GM23338 (cell line): ENCODE measurements at regions not wholly inside any gene's neighbourhood (a gene's known extent, or its start where the extent isn't known, plus 50 kb on each side); places are given as distances from the start of the nearest gene placed in this dataset.
A peak's percentile ranks its signal among the peaks of the same experiment; 100 is the strongest.

Source experiments
- ATAC-seq: fragments of 200-7000 bp; cut with Tn5 transposase; 3 replicates; pipeline ENCODE4 v1.9.1; 2020
- DNase-seq: peaks from one replicate; pipeline ENCODE4 v3.0.0-alpha.2; 2015; ENCODE audit warnings: low spot score
- H2AFZ ChIP-seq: fragments of 200-600 bp; sonication (generic); 2 replicates; pipeline ENCODE4 v1.8.0; 2016; ENCODE audit warnings: antibody characterized with exemption, mild to moderate bottlenecking, moderate library complexity
- H3F3A ChIP-seq: fragments of 200-600 bp; sonication (generic); replicated peaks from 2 replicates; pipeline ENCODE4 v1.8.0; 2017; ENCODE audit warnings: antibody characterized with exemption, mixed run types, low read depth
- H3K27ac ChIP-seq: fragments of 200-600 bp; sonication (generic); 2 replicates; pipeline ENCODE4 v1.6.1; 2016; ENCODE audit warnings: low read depth
- H3K27me3 ChIP-seq: fragments of 200-600 bp; sonication (generic); 2 replicates; pipeline ENCODE4 v1.8.0; 2016; ENCODE audit warnings: mild to moderate bottlenecking, mixed run types, moderate library complexity; ENCODE audit not compliant: insufficient read depth
- H3K36me3 ChIP-seq: fragments of 200-600 bp; sonication (generic); 2 replicates; pipeline ENCODE4 v1.8.0; 2016; ENCODE audit warnings: mild to moderate bottlenecking; ENCODE audit not compliant: insufficient read depth
- H3K4me1 ChIP-seq: fragments of 200-600 bp; sonication (generic); 2 replicates; pipeline ENCODE4 v1.8.0; 2016; ENCODE audit warnings: mild to moderate bottlenecking, moderate library complexity; ENCODE audit not compliant: insufficient read depth
- H3K4me2 ChIP-seq: fragments of 200-600 bp; sonication (generic); 2 replicates; pipeline ENCODE4 v1.7.1; 2017; ENCODE audit warnings: mixed run types
- H3K4me3 ChIP-seq: fragments of 200-600 bp; sonication (generic); 2 replicates; pipeline ENCODE4 v1.6.1; 2016; ENCODE audit warnings: mixed run types
- H3K79me2 ChIP-seq: fragments of 200-600 bp; sonication (generic); replicated peaks from 2 replicates; pipeline ENCODE4 v1.8.0; 2017; ENCODE audit warnings: mild to moderate bottlenecking; ENCODE audit not compliant: insufficient read depth
- H3K9me2 ChIP-seq: fragments of 200-600 bp; sonication (generic); 2 replicates; pipeline ENCODE4 v1.8.0; 2017; ENCODE audit not compliant: insufficient read depth
- H4K20me1 ChIP-seq: fragments of 200-600 bp; sonication (generic); replicated peaks from 2 replicates; pipeline ENCODE4 v1.8.0; 2017; ENCODE audit warnings: mild to moderate bottlenecking; ENCODE audit not compliant: insufficient read depth
- H3K27ac Mint-ChIP-seq: 2 replicates; pipeline ENCODE4 v1.8.0; 2020; ENCODE audit warnings: inconsistent platforms, mild to moderate bottlenecking, moderate library complexity, mixed read lengths
- H3K27me3 Mint-ChIP-seq: 3 replicates; pipeline ENCODE4 v1.8.0; 2022; ENCODE audit warnings: low read depth, mild to moderate bottlenecking, moderate library complexity, mixed read lengths, inconsistent platforms; ENCODE audit not compliant: insufficient read depth, poor library complexity
- H3K36me3 Mint-ChIP-seq: 3 replicates; pipeline ENCODE4 v1.8.0; 2021; ENCODE audit warnings: low read depth, mild to moderate bottlenecking, inconsistent platforms, moderate library complexity, mixed read lengths
- H3K4me1 Mint-ChIP-seq: 3 replicates; pipeline ENCODE4 v1.8.0; 2020; ENCODE audit warnings: mild to moderate bottlenecking, inconsistent platforms, mixed read lengths
- H3K4me3 Mint-ChIP-seq: 3 replicates; pipeline ENCODE4 v1.8.0; 2021; ENCODE audit warnings: moderate library complexity, mild to moderate bottlenecking, inconsistent platforms, mixed read lengths
- H3K9me3 Mint-ChIP-seq: 3 replicates; pipeline ENCODE4 v1.8.0; 2020; ENCODE audit warnings: moderate library complexity, mild to moderate bottlenecking, inconsistent platforms, mixed read lengths
- CREB1 ChIP-seq: fragments of 250-450 bp; sonication (Bioruptor Pico); IDR thresholded peaks from 2 replicates; pipeline ENCODE4 v1.5.0; 2020; ENCODE audit warnings: low read depth, mild to moderate bottlenecking, moderate library complexity
- EZH2 ChIP-seq: fragments of 200-600 bp; sonication (generic); IDR thresholded peaks from one replicate; pipeline ENCODE4 v1.8.0; 2017; ENCODE audit warnings: antibody characterized with exemption, mild to moderate bottlenecking, low read depth; ENCODE audit not compliant: unreplicated experiment
- JUNB ChIP-seq: IDR thresholded peaks from one replicate; pipeline ENCODE4 v1.6.1; 2016; ENCODE audit warnings: antibody characterized with exemption; ENCODE audit not compliant: unreplicated experiment
- NANOG ChIP-seq: IDR thresholded peaks from 2 replicates; pipeline ENCODE4 v1.6.1; 2016; ENCODE audit warnings: antibody characterized with exemption, borderline replicate concordance
- POLR2AphosphoS5 ChIP-seq: IDR thresholded peaks from 2 replicates; pipeline ENCODE4 v1.6.1; 2016; ENCODE audit warnings: antibody characterized with exemption, low read depth
- STAT1 ChIP-seq: IDR thresholded peaks from one replicate; pipeline ENCODE4 v1.6.1; 2016; ENCODE audit warnings: antibody characterized with exemption; ENCODE audit not compliant: unreplicated experiment
- ZNF114 ChIP-seq: fragments of 250-450 bp; sonication (Bioruptor Pico); IDR thresholded peaks from 2 replicates; pipeline ENCODE4 v1.5.0; 2020; ENCODE audit warnings: mild to moderate bottlenecking, moderate library complexity
- ZNF331 ChIP-seq: fragments of 250-450 bp; sonication (Bioruptor Pico); IDR thresholded peaks from 2 replicates; pipeline ENCODE4 v1.5.0; 2020; ENCODE audit warnings: low read depth, mild to moderate bottlenecking, moderate library complexity
- TF ChIP-seq, protein P1 (sequence below): IDR thresholded peaks from one replicate; pipeline ENCODE4 v1.6.1; 2018; ENCODE audit warnings: antibody characterized with exemption; ENCODE audit not compliant: unreplicated experiment
- TF ChIP-seq, protein P2 (sequence below), 2 experiments: fragments of 200-600 bp in 1 of 2; sonication (generic) in 1 of 2; conservative IDR thresholded peaks; 2 replicates each; pipeline versions ENCODE4 v1.5.1 to v1.6.1; 2016 to 2017; ENCODE audit warnings: antibody characterized with exemption in 2 of 2, low read depth in 2 of 2, mild to moderate bottlenecking in 2 of 2, moderate library complexity in 1 of 2
- TF ChIP-seq, protein P3 (sequence below): IDR thresholded peaks from 2 replicates; pipeline ENCODE4 v1.6.1; 2016; ENCODE audit warnings: antibody characterized with exemption

DNA sequence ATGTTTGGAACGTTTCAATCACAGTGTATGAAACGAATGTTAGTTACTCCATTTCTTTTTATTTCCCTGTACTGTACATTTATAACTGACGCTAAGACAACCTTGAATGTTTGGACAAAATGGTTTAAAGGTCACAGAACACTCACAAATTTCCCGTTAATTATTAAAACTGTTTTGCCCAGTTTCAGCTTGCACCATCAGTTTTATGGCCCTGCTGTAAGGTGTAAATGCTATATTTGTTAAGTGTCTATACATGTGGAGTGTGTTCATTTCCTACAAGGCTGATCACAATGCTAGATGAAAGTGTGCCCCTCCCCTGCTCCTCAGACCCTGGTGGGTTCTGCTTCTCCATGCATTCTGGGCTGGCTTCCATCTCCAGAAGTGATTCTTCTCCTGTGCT, 57.9 kb upstream of the ETS2 start:
- Histone ChIP-seq H3K4me3 (no peak overlapping the region), H3K27me3 (no peaks in the 10 kb centered on the region), H3K4me1 (no peaks in the 10 kb centered on the region; the same call in 1 of the 2 replicates), H3K27ac (no peak overlapping the region), H4K20me1 (no peaks in the 10 kb centered on the region), H3F3A (no peaks in the 10 kb centered on the region), H3K79me2 (no peaks in the 10 kb centered on the region), H3K36me3 (no peaks in the 10 kb centered on the region), H3K9me2 (no peaks in the 10 kb centered on the region), H2AFZ (no peak overlapping the region), H3K4me2 (no peak overlapping the region)
- no peak for DNase-seq
- Mint-ChIP-seq H3K9me3 (peaks cover 2% of the 10 kb centered on the region; the same call in 2 of the 3 replicates), H3K27me3 (peaks cover 7% of the 10 kb centered on the region), H3K36me3 (no peaks in the 10 kb centered on the region), H3K27ac (no peak overlapping the region), H3K4me1 (no peaks in the 10 kb centered on the region), H3K4me3 (no peak overlapping the region)
- TF ChIP-seq ZNF331 (CRISPR knock-in tag): no peak
- no peak for TF ChIP-seq JUNB
- no peak for TF ChIP-seq CREB1 (CRISPR knock-in tag)
- TF ChIP-seq, protein P1, sequence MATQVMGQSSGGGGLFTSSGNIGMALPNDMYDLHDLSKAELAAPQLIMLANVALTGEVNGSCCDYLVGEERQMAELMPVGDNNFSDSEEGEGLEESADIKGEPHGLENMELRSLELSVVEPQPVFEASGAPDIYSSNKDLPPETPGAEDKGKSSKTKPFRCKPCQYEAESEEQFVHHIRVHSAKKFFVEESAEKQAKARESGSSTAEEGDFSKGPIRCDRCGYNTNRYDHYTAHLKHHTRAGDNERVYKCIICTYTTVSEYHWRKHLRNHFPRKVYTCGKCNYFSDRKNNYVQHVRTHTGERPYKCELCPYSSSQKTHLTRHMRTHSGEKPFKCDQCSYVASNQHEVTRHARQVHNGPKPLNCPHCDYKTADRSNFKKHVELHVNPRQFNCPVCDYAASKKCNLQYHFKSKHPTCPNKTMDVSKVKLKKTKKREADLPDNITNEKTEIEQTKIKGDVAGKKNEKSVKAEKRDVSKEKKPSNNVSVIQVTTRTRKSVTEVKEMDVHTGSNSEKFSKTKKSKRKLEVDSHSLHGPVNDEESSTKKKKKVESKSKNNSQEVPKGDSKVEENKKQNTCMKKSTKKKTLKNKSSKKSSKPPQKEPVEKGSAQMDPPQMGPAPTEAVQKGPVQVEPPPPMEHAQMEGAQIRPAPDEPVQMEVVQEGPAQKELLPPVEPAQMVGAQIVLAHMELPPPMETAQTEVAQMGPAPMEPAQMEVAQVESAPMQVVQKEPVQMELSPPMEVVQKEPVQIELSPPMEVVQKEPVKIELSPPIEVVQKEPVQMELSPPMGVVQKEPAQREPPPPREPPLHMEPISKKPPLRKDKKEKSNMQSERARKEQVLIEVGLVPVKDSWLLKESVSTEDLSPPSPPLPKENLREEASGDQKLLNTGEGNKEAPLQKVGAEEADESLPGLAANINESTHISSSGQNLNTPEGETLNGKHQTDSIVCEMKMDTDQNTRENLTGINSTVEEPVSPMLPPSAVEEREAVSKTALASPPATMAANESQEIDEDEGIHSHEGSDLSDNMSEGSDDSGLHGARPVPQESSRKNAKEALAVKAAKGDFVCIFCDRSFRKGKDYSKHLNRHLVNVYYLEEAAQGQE: no peak
- TF ChIP-seq, protein P2, sequence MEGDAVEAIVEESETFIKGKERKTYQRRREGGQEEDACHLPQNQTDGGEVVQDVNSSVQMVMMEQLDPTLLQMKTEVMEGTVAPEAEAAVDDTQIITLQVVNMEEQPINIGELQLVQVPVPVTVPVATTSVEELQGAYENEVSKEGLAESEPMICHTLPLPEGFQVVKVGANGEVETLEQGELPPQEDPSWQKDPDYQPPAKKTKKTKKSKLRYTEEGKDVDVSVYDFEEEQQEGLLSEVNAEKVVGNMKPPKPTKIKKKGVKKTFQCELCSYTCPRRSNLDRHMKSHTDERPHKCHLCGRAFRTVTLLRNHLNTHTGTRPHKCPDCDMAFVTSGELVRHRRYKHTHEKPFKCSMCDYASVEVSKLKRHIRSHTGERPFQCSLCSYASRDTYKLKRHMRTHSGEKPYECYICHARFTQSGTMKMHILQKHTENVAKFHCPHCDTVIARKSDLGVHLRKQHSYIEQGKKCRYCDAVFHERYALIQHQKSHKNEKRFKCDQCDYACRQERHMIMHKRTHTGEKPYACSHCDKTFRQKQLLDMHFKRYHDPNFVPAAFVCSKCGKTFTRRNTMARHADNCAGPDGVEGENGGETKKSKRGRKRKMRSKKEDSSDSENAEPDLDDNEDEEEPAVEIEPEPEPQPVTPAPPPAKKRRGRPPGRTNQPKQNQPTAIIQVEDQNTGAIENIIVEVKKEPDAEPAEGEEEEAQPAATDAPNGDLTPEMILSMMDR (conservative IDR thresholded peaks at IDR 0.05; ENCODE audit: low read depth in 2 of 2): no peak
- no peak for TF ChIP-seq POLR2AphosphoS5
- ATAC-seq: no peak

DNA sequence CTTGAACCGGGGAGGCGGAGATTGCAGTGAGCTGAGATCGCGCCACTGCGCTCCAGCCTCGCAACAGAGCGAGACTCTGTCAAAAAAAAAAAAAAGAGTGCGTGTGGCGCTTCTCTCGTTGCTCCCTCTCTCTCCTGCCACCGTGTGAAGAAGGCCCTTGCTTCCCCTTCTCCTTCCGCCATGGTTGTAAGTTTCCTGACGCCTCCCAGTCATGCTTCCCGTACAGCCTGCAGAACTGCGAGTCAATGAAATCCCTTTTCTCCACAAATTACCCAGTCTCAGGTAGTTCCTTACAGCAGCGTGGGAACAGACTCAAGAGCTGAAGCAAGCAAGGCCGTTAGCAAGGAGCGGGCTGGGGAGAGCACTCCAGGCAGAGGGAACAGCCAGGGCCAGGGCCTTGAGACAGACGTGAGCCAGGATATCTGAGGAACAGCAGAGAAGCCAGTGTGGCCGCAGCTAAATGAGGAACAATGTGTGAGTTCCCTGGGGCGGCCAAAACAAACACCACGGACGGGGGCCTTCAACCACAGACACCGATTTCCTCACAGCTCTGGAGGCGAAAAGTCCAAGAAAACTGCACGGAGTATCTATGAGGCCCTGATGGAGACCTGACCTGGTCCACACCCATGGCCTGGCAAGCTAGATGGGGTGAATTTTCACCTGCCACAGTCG, 54.2 kb upstream of the ETS2 start:
- peaks cover 10% of the 10 kb centered on the region; the same call in 2 of the 3 replicates for H3K4me1 Mint-ChIP-seq
- no peaks in the 10 kb centered on the region for H3K36me3 Mint-ChIP-seq
- Histone ChIP-seq H3K4me3 (no peak overlapping the region), H3F3A (no peaks in the 10 kb centered on the region), H3K27me3 (no peaks in the 10 kb centered on the region), H3K9me2 (no peaks in the 10 kb centered on the region), H3K4me1 (no peaks in the 10 kb centered on the region; the same call in 1 of the 2 replicates), H3K27ac (no peak overlapping the region), H3K4me2 (no peak overlapping the region), H3K79me2 (no peaks in the 10 kb centered on the region), H2AFZ (0 out of 2 replicates have a peak overlapping the region, but pooled peaks have one; percentile 28), H4K20me1 (no peaks in the 10 kb centered on the region), H3K36me3 (no peaks in the 10 kb centered on the region)
- H3K27ac Mint-ChIP-seq: no peak overlapping the region
- DNase-seq (no peak), ATAC-seq (no peak)
- H3K9me3 Mint-ChIP-seq: peaks cover 2% of the 10 kb centered on the region; the same call in 1 of the 3 replicates
- H3K27me3 Mint-ChIP-seq: peaks cover 7% of the 10 kb centered on the region
- H3K4me3 Mint-ChIP-seq: no peak overlapping the region
- TF ChIP-seq EZH2 (no peak), JUNB (no peak), POLR2AphosphoS5 (no peak), STAT1 (no peak), NANOG (no peak), ZNF331 (CRISPR knock-in tag) (no peak), CREB1 (CRISPR knock-in tag) (no peak), ZNF114 (no peak)
- TF ChIP-seq, protein P2 (conservative IDR thresholded peaks at IDR 0.05; ENCODE audit: low read depth in 2 of 2): no peak
- TF ChIP-seq, protein P3, sequence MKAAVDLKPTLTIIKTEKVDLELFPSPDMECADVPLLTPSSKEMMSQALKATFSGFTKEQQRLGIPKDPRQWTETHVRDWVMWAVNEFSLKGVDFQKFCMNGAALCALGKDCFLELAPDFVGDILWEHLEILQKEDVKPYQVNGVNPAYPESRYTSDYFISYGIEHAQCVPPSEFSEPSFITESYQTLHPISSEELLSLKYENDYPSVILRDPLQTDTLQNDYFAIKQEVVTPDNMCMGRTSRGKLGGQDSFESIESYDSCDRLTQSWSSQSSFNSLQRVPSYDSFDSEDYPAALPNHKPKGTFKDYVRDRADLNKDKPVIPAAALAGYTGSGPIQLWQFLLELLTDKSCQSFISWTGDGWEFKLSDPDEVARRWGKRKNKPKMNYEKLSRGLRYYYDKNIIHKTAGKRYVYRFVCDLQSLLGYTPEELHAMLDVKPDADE: no peak
